Sigmoid colon (tissue), 4 donors: ENCODE measurements at regions not wholly inside any gene's neighbourhood (a gene's known extent, or its start where the extent isn't known, plus 50 kb on each side); places are given as distances from the start of the nearest gene placed in this dataset.
"Not testable (repeated sequence)": the region's sequence is repeated elsewhere in the genome, so short reads cannot be mapped to it uniquely, and the experiment has no call there.

Source experiments
- CTCF ChIP-seq, 4 experiments: fragments of 450-650 bp in 3 of 4; fragments of 200-600 bp in 1 of 4; IDR thresholded peaks; one replicate each; pipeline ENCODE4 v1.5.1; 2016 to 2019; ENCODE audit warnings: antibody characterized with exemption in 4 of 4, mild to moderate bottlenecking in 3 of 4, moderate library complexity in 2 of 4
- EP300 ChIP-seq, 4 donors: sonication (generic); formaldehyde crosslinking; IDR thresholded peaks; one replicate each; pipeline ENCODE4 v1.6.1; 2017; ENCODE audit warnings: antibody characterized with exemption in 4 of 4
- POLR2A ChIP-seq, 2 donors: fragments of 450-650 bp; IDR thresholded peaks; one replicate each; pipeline ENCODE4 v1.6.1; 2016; ENCODE audit warnings: antibody characterized with exemption in 2 of 2, mild to moderate bottlenecking in 2 of 2, moderate library complexity in 2 of 2
- POLR2AphosphoS5 ChIP-seq, 4 donors: sonication (generic); formaldehyde crosslinking; IDR thresholded peaks; one replicate each; pipeline ENCODE4 v1.6.1; 2017; ENCODE audit warnings: antibody characterized with exemption in 4 of 4

GRCh38 chr5:97301181-97301580 lies 118.1 kb upstream of the RIOK2 start:
- not testable (repeated sequence) for TF ChIP-seq POLR2A, CTCF, POLR2AphosphoS5, EP300 (IDR thresholded peaks at IDR 0.05)
